Mammary epithelial cell (primary cell): ENCODE measurements at regions not wholly inside any gene's neighbourhood (a gene's known extent, or its start where the extent isn't known, plus 50 kb on each side); places are given as distances from the start of the nearest gene placed in this dataset.

Experiments used
- EZH2 ChIP-seq: IDR thresholded peaks from 2 replicates; pipeline ENCODE4 v1.6.1; 2012; ENCODE audit warnings: low read length, inconsistent platforms, borderline replicate concordance
- TF ChIP-seq, protein P1 (sequence below), 2 donors: IDR thresholded peaks in 1 of 2; conservative IDR thresholded peaks in 1 of 2; 2 replicates each; pipeline ENCODE4 v1.5.1; 2011 to 2012; ENCODE audit warnings: inconsistent platforms in 2 of 2, low read length in 2 of 2, mild to moderate bottlenecking in 2 of 2, control low read depth in 1 of 2, low read depth in 1 of 2; ENCODE audit not compliant: insufficient read depth in 1 of 2; ENCODE audit errors: extremely low read depth in 1 of 2

DNA sequence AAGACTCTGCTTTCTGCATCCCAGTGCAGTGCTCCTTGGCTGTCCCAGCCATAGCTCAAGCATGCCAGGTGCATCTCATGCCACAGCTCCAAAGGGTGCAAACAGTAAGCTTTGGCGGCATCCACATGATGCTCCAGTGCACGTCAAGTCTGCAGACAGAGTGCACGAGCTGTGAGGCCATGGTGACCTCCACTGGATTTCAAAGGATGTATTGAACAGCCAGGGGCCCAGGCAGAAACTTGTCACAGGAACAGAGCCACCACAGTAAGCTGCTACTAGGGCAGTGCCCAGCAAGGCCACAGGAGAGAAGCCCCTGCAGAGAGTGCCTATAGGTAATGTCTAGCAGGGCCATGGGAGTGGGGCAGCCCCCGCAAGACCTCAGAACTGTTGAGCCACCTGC, 206.8 kb upstream of the DDI1 start:
- TF ChIP-seq EZH2 = no peak
- TF ChIP-seq, protein P1, sequence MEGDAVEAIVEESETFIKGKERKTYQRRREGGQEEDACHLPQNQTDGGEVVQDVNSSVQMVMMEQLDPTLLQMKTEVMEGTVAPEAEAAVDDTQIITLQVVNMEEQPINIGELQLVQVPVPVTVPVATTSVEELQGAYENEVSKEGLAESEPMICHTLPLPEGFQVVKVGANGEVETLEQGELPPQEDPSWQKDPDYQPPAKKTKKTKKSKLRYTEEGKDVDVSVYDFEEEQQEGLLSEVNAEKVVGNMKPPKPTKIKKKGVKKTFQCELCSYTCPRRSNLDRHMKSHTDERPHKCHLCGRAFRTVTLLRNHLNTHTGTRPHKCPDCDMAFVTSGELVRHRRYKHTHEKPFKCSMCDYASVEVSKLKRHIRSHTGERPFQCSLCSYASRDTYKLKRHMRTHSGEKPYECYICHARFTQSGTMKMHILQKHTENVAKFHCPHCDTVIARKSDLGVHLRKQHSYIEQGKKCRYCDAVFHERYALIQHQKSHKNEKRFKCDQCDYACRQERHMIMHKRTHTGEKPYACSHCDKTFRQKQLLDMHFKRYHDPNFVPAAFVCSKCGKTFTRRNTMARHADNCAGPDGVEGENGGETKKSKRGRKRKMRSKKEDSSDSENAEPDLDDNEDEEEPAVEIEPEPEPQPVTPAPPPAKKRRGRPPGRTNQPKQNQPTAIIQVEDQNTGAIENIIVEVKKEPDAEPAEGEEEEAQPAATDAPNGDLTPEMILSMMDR (conservative IDR thresholded peaks at IDR 0.05 in 1 of 2, IDR thresholded peaks at IDR 0.05 in 1 of 2; ENCODE audit: extremely low read depth in 1 of 2, insufficient read depth in 1 of 2, low read depth in 1 of 2, low read length in 2 of 2) = no peak
